ENCODE measurements at regions not wholly inside any gene's neighbourhood (a gene's known extent, or its start where the extent isn't known, plus 50 kb on each side); places are given as distances from the start of the nearest gene placed in this dataset.

DNA sequence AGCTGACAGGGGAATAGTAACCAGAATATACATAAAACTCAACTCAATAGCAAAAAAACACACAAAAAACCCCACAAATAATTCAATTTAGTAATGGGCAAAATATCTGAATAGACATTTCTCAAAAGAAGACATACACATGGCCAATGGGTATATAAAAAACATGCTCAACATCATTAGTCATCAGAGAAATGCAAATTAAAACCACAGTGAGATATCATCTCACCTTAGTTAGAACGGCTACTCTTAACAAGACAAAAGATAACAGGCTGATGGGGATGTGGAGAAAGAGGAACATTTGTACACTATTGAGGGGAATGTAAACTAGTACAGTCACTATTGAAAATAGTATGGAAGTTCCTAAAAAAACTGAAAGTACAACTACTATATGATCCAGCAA is 678.6 kb downstream of the MECOM start:
- TF ChIP-seq, protein P1, sequence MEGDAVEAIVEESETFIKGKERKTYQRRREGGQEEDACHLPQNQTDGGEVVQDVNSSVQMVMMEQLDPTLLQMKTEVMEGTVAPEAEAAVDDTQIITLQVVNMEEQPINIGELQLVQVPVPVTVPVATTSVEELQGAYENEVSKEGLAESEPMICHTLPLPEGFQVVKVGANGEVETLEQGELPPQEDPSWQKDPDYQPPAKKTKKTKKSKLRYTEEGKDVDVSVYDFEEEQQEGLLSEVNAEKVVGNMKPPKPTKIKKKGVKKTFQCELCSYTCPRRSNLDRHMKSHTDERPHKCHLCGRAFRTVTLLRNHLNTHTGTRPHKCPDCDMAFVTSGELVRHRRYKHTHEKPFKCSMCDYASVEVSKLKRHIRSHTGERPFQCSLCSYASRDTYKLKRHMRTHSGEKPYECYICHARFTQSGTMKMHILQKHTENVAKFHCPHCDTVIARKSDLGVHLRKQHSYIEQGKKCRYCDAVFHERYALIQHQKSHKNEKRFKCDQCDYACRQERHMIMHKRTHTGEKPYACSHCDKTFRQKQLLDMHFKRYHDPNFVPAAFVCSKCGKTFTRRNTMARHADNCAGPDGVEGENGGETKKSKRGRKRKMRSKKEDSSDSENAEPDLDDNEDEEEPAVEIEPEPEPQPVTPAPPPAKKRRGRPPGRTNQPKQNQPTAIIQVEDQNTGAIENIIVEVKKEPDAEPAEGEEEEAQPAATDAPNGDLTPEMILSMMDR (conservative IDR thresholded peaks at IDR 0.05) = no peak
- TF ChIP-seq EZH2 (IDR thresholded peaks at IDR 0.05; ENCODE audit: low read depth) = no peak

Data from PC-9 (cell line).